ENCODE measurements at regions not wholly inside any gene's neighbourhood (a gene's known extent, or its start where the extent isn't known, plus 50 kb on each side); places are given as distances from the start of the nearest gene placed in this dataset.

- no peak for DNase-seq
Measured at GRCh38 chr10:108868881-108869280, 1054.4 kb downstream of the XPNPEP1 start.

- no peak for DNase-seq
Measured at GRCh38 chr10:108862676-108863350, 1060.5 kb downstream of the XPNPEP1 start.

GRCh38 chr10:108861181-108861754 is 1062.0 kb downstream of the XPNPEP1 start:
- no peak for DNase-seq

GRCh38 chr10:108852211-108852610 is 1071.1 kb downstream of the XPNPEP1 start:
- no peak for DNase-seq

- DNase-seq = no peak
Measured at GRCh38 chr10:108850138-108850854, 1073.0 kb downstream of the XPNPEP1 start.

GRCh38 chr10:108849688-108850087 is 1073.6 kb downstream of the XPNPEP1 start:
- DNase-seq = no peak

GRCh38 chr10:108849186-108849585 is 1074.1 kb downstream of the XPNPEP1 start:
- no peak for DNase-seq

GRCh38 chr10:108848046-108848445 is 1075.3 kb downstream of the XPNPEP1 start:
- DNase-seq = no peak

- DNase-seq = no peak
Measured at GRCh38 chr10:108840944-108841343, 1082.4 kb downstream of the XPNPEP1 start.

- no peak for DNase-seq
Measured at GRCh38 chr10:108836362-108836761, 1086.9 kb downstream of the XPNPEP1 start.

GRCh38 chr10:108822026-108822425 is 1101.3 kb downstream of the XPNPEP1 start:
- DNase-seq = no peak

GRCh38 chr10:108819302-108819701 is 1104.0 kb downstream of the XPNPEP1 start:
- DNase-seq = no peak

GRCh38 chr10:108817584-108817983 is 1105.7 kb downstream of the XPNPEP1 start:
- DNase-seq = no peak

- DNase-seq = no peak
Measured at GRCh38 chr10:108817135-108817534, 1106.2 kb downstream of the XPNPEP1 start.

GRCh38 chr10:108812906-108813305 is 1110.4 kb downstream of the XPNPEP1 start:
- DNase-seq = no peak

- DNase-seq = no peak
Measured at GRCh38 chr10:108812296-108812695, 1111.0 kb downstream of the XPNPEP1 start.

- no peak for DNase-seq
Measured at GRCh38 chr10:108808228-108808627, 1115.1 kb downstream of the XPNPEP1 start.

GRCh38 chr10:108801775-108802517 is 1121.4 kb downstream of the XPNPEP1 start:
- no peak for DNase-seq

GRCh38 chr10:108801220-108801619 is 1122.1 kb downstream of the XPNPEP1 start:
- DNase-seq = no peak

GRCh38 chr10:108797573-108797972 is 1125.7 kb downstream of the XPNPEP1 start:
- DNase-seq = no peak

GRCh38 chr10:108791794-108792474 is 1131.4 kb downstream of the XPNPEP1 start:
- DNase-seq = no peak

GRCh38 chr10:108791030-108791429 is 1132.3 kb downstream of the XPNPEP1 start:
- no peak for DNase-seq

All from hypothalamus (tissue), 51 donors.